Epithelial cell of prostate (primary cell): ENCODE measurements at regions not wholly inside any gene's neighbourhood (a gene's known extent, or its start where the extent isn't known, plus 50 kb on each side); places are given as distances from the start of the nearest gene placed in this dataset.
"Not testable (repeated sequence)": the region's sequence is repeated elsewhere in the genome, so short reads cannot be mapped to it uniquely, and the experiment has no call there.

Experiments
- DNase-seq: peaks from one replicate; pipeline ENCODE4 v3.0.0-alpha.2; 2011; ENCODE audit warnings: low read depth, low spot score
- H3K27ac ChIP-seq: fragments of 450-650 bp; 2 replicates; pipeline ENCODE4 v1.5.1; 2017; ENCODE audit warnings: mild to moderate bottlenecking

DNA sequence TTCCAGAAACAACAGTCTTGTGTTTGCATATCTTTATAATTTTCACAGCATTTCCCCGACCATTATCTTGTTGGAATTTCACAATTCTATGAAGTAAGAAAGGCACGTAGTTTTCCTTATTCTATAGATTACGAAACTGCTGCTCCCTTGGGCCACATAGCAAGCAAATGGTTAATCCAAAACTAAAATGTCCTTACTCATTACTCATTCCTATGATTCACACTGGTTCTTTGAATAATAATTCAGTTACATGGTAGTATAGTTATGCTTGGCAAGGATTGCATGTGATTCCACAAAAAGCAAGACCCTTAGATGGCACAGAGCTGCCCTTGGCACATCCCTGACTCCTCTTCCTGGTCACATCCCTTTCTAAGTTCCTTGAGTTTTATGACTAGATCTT is 51.2 kb downstream of the OR13H1 start:
- H3K27ac ChIP-seq = no peak overlapping the region
- no peak for DNase-seq

DNA sequence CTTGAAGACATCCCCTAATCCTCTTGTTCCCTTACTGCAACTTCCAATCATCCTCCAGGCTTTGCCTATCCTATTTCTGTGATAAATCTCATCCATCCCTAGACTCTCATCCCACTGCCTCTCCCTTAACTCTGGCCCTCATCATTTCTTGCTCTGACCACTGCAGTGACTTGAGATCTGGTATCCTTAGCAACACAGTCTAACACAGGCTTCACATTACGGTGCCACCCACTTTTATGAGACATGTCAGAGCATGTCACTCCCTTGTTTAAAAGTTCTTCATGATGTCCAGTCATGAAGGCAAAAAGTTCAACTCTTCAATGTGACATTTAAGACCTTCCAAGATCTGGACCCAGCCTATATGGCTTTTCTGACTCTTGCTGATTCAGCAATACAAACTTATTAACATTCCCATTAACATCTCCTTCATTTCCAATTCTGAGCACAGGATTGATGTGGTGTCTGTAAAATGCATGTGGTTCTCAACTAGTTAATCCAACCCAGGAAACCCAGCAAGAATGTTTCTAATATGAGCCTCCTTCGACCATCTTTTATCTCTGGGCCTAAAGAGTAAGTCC is 64.0 kb downstream of the OR13H1 start:
- no peak overlapping the region for H3K27ac ChIP-seq
- no peak for DNase-seq

DNA sequence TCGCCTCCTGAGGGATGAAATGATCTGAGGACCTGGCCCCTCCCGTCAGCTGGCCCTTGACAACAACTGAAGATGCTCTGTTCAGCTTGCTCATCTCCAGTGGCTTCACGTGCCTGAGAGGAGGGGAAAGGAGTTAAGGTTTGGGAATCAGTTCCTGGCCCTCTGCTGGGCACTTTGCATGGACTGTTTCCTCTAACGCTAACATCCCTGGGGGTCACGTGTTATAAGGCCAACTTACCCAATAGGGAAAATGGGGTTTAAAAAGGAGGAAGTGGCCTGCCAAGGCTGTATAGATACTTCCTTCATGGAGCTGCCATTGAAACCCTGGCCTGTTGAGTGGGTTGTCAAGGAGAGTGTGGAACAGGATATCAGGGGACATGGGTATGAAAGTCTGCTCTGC is 65.6 kb downstream of the OR13H1 start:
- H3K27ac ChIP-seq = no peak overlapping the region
- DNase-seq = no peak

DNA sequence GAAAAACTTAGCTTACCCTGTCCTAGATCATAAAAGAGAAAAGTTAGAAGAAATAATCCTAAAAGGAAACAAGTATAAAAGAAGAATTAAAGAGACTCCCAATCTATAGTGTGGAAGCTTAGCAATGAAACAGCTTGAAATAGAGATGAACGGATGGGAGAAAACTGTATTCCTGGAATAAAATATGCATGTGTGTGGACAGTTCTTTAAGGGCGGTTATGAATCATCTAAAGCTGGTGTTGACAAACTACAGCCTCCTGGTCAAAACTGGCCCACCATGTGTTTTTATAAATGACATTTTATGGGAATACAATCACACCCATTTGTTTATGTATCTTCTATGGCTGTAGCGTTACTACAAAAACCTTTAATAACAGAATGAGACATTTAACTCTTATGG is 69.4 kb downstream of the OR13H1 start:
- DNase-seq = no peak
- H3K27ac ChIP-seq = no peak overlapping the region

DNA sequence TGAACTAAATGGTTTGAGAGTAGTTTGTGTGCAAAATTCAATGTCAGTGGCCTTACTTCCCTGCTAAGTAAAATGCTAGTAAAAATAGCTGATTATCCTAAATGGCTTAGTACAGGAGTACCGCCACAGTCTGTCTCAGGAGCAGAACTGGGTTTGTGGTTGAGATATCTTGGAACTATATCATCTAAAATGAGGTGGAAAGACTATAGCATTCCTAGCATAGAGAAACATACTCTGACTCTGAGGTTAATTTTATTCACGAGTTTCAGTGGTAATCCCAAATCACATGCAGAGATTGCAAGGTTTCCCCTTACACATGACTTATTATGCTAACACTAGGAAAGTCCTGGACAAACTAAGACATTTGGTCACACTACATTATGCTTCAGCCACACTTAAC is 70.4 kb downstream of the OR13H1 start:
- no peak for DNase-seq
- H3K27ac ChIP-seq = no peak overlapping the region

DNA sequence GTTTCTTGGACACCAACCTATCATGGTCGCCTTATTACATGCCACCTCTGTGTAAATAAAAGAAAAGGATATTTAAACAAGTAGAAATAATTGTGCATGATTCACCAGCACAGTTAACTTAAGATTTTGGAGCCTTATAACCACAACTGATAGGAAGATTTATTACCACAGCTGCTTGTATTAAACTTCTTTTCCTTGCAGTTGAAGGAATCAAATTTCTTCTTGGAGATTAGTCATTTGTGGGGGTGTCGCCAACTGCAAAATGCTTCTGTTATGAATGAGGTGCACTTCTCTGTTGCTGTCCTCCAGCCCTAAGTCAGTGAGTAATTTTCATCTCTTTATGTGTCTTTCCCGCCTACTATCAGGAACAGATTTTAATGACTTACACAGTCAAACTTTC is 73.3 kb downstream of the OR13H1 start:
- no peak overlapping the region for H3K27ac ChIP-seq
- DNase-seq = peak; percentile 20

DNA sequence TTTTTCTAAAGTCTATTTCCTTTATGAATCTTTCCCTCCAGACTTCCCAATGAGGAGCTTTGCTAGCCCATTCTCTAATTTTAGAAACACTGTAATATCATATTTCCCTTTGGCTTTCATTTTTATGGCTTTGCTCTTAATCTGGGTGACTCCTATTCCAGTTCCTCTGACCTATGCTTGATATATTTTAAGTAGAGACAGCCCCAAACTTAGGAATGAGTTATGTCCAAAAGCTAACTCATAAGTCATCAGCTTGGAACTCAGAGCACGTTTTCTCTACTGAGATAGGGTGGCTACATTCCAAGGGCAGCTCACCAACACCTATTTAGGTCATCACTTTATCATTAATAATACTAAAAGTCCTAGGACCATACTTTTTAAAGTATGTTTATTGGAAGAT is 77.8 kb downstream of the OR13H1 start:
- DNase-seq = no peak

DNA sequence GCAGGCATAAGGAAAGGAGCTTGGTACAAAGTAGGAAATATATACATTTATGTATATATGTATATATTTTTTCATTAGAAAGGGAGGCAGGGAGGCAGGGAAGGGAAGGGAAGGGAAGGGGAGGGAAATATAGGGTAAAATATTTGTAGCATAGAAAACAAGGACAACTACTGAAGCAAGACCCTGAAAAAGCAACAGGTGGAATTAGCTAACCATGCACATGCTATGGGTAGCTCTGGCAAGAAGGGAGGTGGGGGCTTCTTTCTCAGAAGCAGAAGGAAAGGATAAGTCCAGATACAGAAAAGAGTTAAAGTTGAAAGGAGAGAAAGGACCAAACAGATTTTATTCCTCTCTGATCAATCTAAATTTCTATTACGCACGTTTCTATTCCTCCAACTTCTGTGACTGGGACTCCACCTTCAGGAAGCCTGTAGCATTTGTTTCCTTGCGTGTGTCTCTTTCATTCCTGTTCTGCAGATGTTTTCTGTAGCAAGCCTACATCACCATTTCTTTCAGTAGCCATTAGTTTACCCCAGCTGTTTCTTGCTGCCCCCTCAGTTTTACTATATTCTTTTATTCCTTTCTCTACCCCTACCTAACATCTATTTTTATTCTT is 82.9 kb downstream of the OR13H1 start:
- DNase-seq = no peak
- H3K27ac ChIP-seq = no peak overlapping the region

More for the DNA sequence above, 77.8 kb downstream of the OR13H1 start:
- no peak overlapping the region for H3K27ac ChIP-seq

DNA sequence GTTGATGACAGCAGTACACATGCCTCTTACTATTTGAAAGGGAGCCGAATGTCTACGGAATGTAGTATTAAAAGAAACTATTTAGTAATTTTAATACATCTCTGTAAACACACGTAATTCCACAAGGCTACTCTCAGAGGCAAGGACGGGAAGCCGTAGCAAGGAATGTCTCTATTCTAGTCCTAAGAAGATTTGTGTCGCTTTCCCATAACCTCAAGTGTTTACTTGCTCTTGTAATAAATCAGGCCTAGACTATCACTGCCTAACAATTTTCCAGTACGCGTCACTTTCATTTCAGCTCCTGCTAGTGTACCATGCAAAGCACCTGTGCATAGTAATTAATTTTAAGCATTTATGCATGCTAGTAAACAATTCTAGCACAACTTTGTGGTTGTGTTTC is 86.7 kb downstream of the OR13H1 start:
- DNase-seq = no peak
- H3K27ac ChIP-seq = no peak overlapping the region

DNA sequence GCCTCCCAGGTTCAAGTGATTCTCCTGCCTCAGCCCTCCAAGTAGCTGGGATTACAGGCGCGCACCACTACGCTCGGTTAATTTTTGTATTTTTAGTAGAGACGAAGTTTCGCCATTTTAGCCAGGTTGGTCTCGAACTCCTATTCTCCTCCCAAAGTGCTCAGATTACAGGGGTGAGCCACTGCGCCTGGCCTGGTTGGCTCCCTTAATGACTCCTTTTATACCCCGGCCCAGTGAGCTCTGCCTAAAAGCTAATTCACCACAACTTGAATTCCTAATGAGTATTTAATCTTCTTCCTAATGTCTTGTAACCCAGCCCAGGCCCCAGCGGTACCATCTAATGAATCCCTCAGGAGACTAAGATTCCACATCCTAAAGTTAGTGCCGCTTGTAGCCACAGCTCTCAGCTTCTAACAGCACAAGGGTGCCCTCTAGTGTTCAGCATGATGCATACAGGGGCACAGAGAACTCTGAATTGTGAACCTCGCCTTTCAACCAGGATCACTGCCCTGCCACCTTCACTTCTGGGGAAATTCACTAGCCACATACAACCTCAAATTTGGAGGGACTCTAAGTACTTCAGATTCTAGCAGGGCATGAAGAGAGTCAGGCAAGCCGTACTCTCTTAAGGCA is 89.5 kb downstream of the OR13H1 start:
- no peak for DNase-seq
- no peak overlapping the region for H3K27ac ChIP-seq

DNA sequence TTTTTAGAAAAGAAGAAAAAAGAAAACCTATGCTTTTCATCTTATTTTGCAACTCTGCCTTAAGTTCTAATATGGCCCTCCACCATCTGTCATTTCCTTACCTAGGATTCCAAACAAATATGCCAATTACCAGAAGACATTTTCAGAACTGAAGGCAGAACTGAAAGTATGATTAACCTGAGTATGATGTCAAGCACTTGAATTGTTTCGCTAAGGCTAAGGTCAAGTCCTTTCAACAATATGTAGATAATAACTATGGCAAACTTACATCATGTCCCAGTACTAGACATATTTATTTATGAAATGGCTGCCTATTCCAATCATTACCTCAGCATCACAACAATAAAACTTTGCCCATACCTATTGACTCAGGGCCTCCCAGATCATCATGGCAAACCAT is 91.0 kb downstream of the OR13H1 start:
- H3K27ac ChIP-seq = no peak overlapping the region
- DNase-seq = no peak

DNA sequence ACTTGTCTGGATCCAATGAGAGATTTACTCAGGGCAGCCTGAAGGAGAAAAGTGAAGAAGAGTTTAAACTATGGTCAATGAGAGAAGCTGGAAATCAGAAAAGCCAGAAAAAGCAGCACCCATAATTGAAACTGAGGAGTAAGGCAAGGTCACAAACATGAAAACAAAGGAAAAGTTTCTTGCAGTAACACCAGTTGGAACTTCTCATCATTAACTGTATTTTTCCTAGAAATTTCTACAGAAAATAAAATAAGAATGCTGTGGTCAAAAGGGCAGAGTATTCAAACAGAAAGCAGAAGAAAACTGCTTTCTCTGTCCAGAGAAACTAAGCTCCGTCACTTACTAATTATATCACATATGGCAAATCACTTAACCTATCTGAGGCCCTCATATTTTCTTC is 102.2 kb downstream of the OR13H1 start:
- H3K27ac ChIP-seq = no peak overlapping the region
- no peak for DNase-seq

DNA sequence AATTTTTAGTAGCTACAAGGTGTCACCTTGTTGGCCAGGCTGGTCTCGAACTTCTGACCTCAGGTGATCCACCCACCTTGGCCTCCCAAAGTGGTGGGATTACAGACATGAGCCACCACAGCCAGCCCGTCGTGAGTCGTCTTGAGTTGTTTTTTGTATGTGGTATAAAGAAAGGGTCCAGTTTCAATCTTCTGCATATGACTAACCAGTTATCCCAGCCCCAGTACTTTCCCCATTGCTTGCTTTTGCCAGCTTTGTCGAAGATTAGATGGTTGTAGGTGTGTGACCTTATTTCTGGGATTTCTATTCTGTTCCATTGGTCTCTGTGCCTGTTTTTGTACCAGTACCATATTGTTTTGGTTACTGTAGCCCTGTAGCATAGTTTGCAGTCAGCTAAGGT is 105.9 kb downstream of the OR13H1 start:
- no peak for DNase-seq
- no peak overlapping the region for H3K27ac ChIP-seq

DNA sequence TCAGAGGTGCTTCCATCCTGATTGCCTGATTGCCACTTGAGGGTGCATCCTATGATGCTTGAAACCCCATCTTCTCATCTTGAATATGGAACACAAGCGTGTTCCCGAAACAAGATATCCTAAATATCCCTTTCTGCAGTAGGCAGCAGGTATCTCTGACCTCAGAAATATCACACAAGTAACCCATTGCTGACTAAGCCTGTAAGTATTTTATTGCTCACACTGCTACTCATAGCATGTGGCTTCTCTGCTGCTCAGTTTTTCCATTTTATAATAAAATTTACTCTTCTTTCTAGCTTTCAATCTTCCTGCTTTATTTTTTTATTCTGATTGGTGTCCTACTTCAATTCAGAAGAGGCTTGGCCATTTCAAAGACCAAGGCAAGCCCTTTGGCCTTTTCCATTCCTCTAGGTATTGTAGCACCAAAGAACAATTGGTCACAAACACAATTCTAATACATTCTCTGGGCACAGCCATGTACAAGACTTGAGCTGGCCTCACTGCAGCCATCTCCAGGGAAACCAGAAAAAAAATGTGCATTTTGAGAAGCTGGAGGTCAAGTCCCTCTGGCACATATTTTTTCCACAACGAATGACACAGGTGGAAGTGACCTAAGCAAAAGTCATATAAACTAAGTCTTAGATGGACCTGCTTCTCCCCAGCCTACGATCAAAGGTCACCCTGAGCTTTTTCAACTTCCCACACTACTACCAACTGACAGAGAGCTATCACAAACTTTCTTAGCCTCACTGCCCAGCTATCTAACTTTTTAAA is 107.0 kb downstream of the OR13H1 start:
- no peak overlapping the region for H3K27ac ChIP-seq
- no peak for DNase-seq

DNA sequence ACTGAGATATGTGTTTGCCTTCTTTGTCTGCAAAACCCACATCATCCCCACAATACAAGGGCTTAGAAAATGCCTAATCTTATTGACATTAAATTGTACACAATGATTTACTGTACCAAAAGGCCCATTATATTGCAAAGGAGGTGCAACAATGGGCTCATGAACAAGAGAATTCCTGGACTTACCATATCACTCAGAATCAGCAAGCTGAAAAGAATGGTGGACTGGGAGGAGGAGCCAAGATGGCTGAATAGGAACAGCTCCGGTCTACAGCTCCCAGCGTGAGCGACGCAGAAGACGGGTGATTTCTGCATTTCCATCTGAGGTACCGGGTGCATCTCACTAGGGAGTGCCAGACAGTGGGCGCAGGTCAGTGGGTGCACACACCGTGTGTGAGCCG is 119.9 kb downstream of the OR13H1 start:
- not testable (repeated sequence) for H3K27ac ChIP-seq, DNase-seq

DNA sequence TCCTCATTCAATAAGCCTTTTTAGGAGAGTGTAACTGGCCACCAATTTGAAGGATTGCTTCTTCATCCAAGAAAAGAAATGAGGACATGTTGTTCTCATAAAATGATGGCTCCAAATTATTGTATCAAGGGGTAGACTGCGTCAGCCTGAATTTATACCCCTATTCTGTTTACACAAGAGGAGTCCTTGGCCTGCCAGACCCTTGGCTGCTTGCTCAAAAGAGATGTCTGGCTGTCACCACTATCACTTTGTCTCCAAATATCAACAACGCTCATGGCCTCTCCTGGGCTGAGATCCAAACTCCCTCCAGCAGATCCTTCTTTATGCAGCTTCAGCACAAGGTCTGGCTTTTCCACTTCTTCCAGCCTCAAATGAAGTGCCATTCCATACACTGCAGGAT is 127.9 kb downstream of the OR13H1 start:
- H3K27ac ChIP-seq = no peak overlapping the region
- no peak for DNase-seq

DNA sequence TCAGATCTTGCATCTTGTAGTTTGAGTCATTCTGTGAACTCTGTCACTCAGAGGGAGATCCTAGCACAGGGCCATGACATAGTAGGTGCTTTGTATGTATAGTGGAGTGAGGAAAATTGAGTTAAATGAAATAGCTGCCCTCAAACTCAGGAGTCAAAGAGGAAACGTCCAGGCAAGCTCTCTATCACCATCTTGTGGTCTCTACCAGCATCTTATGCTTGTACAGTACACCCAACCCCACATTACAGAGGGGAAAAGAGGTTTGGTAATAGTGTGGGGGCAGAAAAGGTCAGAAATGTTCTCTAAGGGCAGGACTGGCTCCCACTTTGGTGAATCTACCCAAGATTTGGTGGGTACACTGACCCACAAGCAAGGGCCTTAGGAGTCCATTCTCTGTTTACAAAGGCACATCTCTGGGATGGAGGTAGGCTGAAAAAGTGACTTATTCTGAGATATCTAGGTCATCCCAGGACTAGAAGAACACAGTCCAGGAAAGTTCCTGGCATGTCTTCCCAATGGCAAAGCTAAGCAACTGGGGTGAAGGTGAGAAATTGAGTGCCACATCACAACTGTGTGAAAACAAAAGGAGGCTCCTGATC is 131.8 kb downstream of the OR13H1 start:
- H3K27ac ChIP-seq = no peak overlapping the region
- no peak for DNase-seq

DNA sequence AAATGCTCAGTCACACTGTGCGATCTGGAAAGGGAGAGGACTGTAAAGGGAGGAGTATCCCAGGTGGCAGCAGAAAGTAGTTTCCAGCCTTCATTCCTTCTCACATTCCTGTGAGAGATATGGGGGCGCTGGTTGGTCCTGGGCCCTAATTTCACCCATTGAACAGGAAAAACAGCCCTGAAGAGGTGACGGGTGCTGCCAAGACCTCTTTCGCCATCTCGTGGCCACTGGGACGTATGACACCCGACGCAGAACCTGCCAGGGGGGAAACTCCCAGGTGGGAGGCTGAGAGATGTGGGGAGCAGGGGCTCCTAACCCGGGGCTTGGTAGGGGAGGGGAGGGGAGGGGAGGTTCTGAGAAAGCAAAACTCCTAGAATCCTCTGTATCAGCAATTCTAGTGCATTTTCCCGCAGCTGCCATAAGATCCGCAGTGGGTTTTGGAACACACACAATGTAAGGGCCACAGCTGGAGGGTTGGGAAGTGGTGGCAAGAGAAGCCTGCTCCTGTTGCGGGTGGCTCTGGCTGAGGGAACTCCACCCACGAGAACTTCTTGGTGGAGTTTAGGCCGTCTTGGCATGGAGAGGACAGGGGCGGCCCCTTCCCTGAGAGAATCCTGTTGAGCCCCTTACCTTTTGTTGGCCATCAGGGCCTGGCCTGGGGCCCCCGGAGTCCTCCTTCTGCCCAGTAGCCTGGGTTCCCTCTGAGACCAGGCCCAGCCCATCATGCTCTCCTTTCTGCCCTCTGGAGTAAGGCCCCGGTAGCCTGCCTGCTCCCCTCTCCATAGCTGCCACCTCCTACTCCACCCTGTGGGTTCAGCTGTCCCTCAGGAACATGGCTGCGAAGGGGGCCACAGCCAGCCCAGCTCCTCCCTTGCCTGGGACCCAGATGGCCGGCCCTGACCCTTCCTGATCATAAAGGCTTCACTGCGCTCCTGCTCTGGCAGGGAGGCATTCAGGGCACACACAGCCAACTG is 134.1 kb downstream of the OR13H1 start:
- no peak overlapping the region for H3K27ac ChIP-seq
- DNase-seq = no peak

DNA sequence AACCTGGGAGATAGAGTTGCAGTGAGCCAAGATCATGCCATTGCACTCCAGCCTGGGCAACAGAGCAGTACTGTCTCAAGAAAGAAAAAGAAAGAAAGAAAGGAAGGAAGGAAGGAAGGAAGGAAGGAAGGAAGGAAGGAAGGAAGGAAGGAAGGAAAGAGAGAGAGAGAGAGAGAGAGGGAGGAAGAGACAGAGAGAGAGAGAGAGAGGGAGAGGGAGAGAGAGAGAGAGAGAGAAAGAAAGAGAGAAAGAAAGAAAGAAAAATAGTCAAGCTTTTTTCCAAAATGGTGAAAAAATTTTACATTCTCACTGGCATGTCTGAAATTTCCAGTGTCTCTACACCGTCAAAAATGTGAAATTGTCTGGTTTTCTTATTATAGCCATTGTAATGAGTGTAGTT is 138.9 kb downstream of the OR13H1 start:
- not testable (repeated sequence) for H3K27ac ChIP-seq, DNase-seq

DNA sequence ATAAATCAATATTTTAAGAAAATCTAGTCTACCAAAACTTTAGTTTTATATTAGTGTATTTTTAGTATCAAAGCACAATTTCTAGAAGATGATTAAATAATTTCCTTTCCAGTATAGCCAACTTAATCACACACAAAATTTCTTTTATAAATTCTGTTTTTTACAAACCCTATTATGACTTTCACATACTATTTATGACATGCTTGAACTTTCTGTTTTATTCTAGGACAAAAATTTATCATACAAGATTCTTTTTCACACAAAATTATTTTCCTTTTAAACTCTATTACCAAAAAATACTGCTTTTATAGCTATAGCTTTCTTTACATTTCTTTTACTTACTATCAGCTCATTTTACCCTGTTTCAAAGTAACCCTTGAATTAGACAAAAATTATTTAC is 149.5 kb downstream of the OR13H1 start:
- DNase-seq = no peak

More for the DNA sequence above, 149.5 kb downstream of the OR13H1 start:
- no peak overlapping the region for H3K27ac ChIP-seq
